ENCODE measurements at regions not wholly inside any gene's neighbourhood (a gene's known extent, or its start where the extent isn't known, plus 50 kb on each side); places are given as distances from the start of the nearest gene placed in this dataset.
"Not testable (repeated sequence)": the region's sequence is repeated elsewhere in the genome, so short reads cannot be mapped to it uniquely, and the experiment has no call there.

GRCh38 chr13:27363637-27364036 lies 60.8 kb upstream of the GTF3A start:
- TF ChIP-seq CTCF (IDR thresholded peaks at IDR 0.05; ENCODE audit: low read depth, low read length); POLR2A (IDR thresholded peaks at IDR 0.05; ENCODE audit: extremely low read depth, insufficient read length); MAX (IDR thresholded peaks at IDR 0.05; ENCODE audit: low read depth, low read length): not testable (repeated sequence)
